HepG2 (cell line): ENCODE measurements at regions not wholly inside any gene's neighbourhood (a gene's known extent, or its start where the extent isn't known, plus 50 kb on each side); places are given as distances from the start of the nearest gene placed in this dataset.

Source experiments
- CTCF ChIP-seq: sonication (generic); formaldehyde crosslinking; IDR thresholded peaks from 2 replicates; pipeline ENCODE4 v1.5.0; 2020; ENCODE audit warnings: mild to moderate bottlenecking, missing genetic modification reagents, moderate library complexity
- ELF1 ChIP-seq: sonication (generic); formaldehyde crosslinking; IDR thresholded peaks from 2 replicates; pipeline ENCODE4 v1.4.0; 2020; ENCODE audit warnings: missing genetic modification reagents
- FOSL1 ChIP-seq: sonication (generic); formaldehyde crosslinking; IDR thresholded peaks from 2 replicates; pipeline ENCODE4 v1.9.0; 2021; ENCODE audit warnings: missing genetic modification reagents, borderline replicate concordance
- PRPF4 ChIP-seq: fragments of 200-400 bp; formaldehyde crosslinking; IDR thresholded peaks from 2 replicates; pipeline ENCODE4 v1.6.1; 2016; ENCODE audit warnings: low read length, low read depth; ENCODE audit not compliant: poor library complexity, severe bottlenecking
- SRF ChIP-seq: IDR thresholded peaks from 2 replicates; pipeline ENCODE4 v1.6.1; 2011; ENCODE audit warnings: mild to moderate bottlenecking, low read depth, low read length, moderate library complexity
- ZBTB21 ChIP-seq: sonication (generic); formaldehyde crosslinking; IDR thresholded peaks from 2 replicates; pipeline ENCODE4 v1.4.0; 2020; ENCODE audit warnings: missing genetic modification reagents
- ZBTB7A ChIP-seq: sonication (generic); formaldehyde crosslinking; IDR thresholded peaks from 2 replicates; pipeline ENCODE4 v1.8.0; 2022; ENCODE audit warnings: mild to moderate bottlenecking, missing genetic modification reagents
- ZNF180 ChIP-seq: sonication (generic); formaldehyde crosslinking; IDR thresholded peaks from 2 replicates; pipeline ENCODE4 v1.4.0; 2020; ENCODE audit warnings: low read depth, missing genetic modification reagents, borderline replicate concordance
- ZNF891 ChIP-seq: sonication (generic); formaldehyde crosslinking; IDR thresholded peaks from 2 replicates; pipeline ENCODE4 v1.5.0; 2020; ENCODE audit warnings: mild to moderate bottlenecking, missing genetic modification reagents

- TF ChIP-seq CTCF: no peak
- no peak for TF ChIP-seq PRPF4
- no peak for TF ChIP-seq SRF
- no peak for TF ChIP-seq ZNF891 (CRISPR knock-in tag)
- TF ChIP-seq ZBTB7A (CRISPR knock-in tag): no peak
- no peak for TF ChIP-seq ZBTB21 (CRISPR knock-in tag)
- TF ChIP-seq ELF1 (CRISPR knock-in tag): no peak
- TF ChIP-seq FOSL1: no peak
- TF ChIP-seq ZNF180 (CRISPR knock-in tag): no peak
Observed at GRCh38 chr2:123935405-123935804, 89.7 kb upstream of the CNTNAP5 start.
